ENCODE measurements at regions not wholly inside any gene's neighbourhood (a gene's known extent, or its start where the extent isn't known, plus 50 kb on each side); places are given as distances from the start of the nearest gene placed in this dataset.

- TF ChIP-seq POLR2AphosphoS5 (IDR thresholded peaks at IDR 0.05; ENCODE audit: borderline replicate concordance, low read depth, low read length) (no peak), EZH2 (IDR thresholded peaks at IDR 0.05) (no peak), FOXP2 (optimal IDR thresholded peaks at IDR 0.05; ENCODE audit: control extremely low read depth, extremely low read length, insufficient read depth) (no peak)
These were observed 1446.4 kb upstream of the WWC1 start for GRCh38 chr5:166845044-166845443.
